PFSK-1 (cell line): ENCODE measurements at regions not wholly inside any gene's neighbourhood (a gene's known extent, or its start where the extent isn't known, plus 50 kb on each side); places are given as distances from the start of the nearest gene placed in this dataset.

Experiments
- FOXP2 ChIP-seq: optimal IDR thresholded peaks from 2 replicates; pipeline ENCODE3; 2011; ENCODE audit warnings: borderline replicate concordance, control low read depth, inconsistent platforms; ENCODE audit not compliant: insufficient read depth; ENCODE audit errors: extremely low read length, extremely low read depth
- POLR2AphosphoS5 ChIP-seq: IDR thresholded peaks from 2 replicates; pipeline ENCODE4 v1.6.1; 2012; ENCODE audit warnings: low read depth, mild to moderate bottlenecking, control low read depth, low read length, moderate library complexity
- SIN3A ChIP-seq: IDR thresholded peaks from 2 replicates; pipeline ENCODE4 v1.6.1; 2012; ENCODE audit warnings: mild to moderate bottlenecking, low read length, moderate library complexity, borderline replicate concordance; ENCODE audit not compliant: insufficient read depth
- TAF1 ChIP-seq: IDR thresholded peaks from 2 replicates; pipeline ENCODE4 v1.6.1; 2012; ENCODE audit warnings: low read length, control low read depth, borderline replicate concordance; ENCODE audit not compliant: insufficient read depth
- TF ChIP-seq, protein P1 (sequence below), 2 experiments: IDR thresholded peaks; 2 replicates each; pipeline versions ENCODE4 v1.6.1 to v1.8.0; 2011 to 2012; ENCODE audit warnings: low read depth in 2 of 2, low read length in 2 of 2, control low read depth in 1 of 2, inconsistent platforms in 1 of 2, mild to moderate bottlenecking in 1 of 2, moderate library complexity in 1 of 2; ENCODE audit not compliant: insufficient read depth in 1 of 2

GRCh38 chr13:104522235-104523072, 1456.2 kb upstream of the SLC10A2 start:
- no peak for TF ChIP-seq FOXP2
- TF ChIP-seq, protein P1, sequence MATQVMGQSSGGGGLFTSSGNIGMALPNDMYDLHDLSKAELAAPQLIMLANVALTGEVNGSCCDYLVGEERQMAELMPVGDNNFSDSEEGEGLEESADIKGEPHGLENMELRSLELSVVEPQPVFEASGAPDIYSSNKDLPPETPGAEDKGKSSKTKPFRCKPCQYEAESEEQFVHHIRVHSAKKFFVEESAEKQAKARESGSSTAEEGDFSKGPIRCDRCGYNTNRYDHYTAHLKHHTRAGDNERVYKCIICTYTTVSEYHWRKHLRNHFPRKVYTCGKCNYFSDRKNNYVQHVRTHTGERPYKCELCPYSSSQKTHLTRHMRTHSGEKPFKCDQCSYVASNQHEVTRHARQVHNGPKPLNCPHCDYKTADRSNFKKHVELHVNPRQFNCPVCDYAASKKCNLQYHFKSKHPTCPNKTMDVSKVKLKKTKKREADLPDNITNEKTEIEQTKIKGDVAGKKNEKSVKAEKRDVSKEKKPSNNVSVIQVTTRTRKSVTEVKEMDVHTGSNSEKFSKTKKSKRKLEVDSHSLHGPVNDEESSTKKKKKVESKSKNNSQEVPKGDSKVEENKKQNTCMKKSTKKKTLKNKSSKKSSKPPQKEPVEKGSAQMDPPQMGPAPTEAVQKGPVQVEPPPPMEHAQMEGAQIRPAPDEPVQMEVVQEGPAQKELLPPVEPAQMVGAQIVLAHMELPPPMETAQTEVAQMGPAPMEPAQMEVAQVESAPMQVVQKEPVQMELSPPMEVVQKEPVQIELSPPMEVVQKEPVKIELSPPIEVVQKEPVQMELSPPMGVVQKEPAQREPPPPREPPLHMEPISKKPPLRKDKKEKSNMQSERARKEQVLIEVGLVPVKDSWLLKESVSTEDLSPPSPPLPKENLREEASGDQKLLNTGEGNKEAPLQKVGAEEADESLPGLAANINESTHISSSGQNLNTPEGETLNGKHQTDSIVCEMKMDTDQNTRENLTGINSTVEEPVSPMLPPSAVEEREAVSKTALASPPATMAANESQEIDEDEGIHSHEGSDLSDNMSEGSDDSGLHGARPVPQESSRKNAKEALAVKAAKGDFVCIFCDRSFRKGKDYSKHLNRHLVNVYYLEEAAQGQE (IDR thresholded peaks at IDR 0.05; ENCODE audit: insufficient read depth in 1 of 2, low read depth in 2 of 2, low read length in 2 of 2): no peak
- no peak for TF ChIP-seq SIN3A
- TF ChIP-seq POLR2AphosphoS5: no peak
- TF ChIP-seq TAF1: no peak

DNA sequence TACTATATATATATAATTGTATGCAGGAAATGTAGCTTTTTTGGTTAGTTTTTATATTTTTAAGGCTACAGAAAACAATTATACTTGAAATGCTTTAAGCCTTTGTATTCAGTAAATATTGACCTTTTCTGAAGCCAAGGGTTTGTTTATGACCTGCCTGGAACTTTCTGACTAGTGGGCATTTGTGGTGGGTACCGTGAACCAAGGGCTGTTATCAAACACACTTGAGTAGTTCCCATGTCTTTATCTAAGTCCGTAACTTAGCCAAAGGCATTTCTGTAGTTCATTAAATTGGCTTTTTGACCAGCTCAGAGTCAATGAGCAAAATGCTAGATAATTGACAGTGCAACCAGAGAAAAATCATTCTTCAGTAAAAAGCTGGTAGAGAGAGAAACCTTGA, 1444.2 kb upstream of the SLC10A2 start:
- TF ChIP-seq, protein P1 (IDR thresholded peaks at IDR 0.05; ENCODE audit: insufficient read depth in 1 of 2, low read depth in 2 of 2, low read length in 2 of 2): no peak
- TF ChIP-seq TAF1: no peak
- TF ChIP-seq POLR2AphosphoS5: no peak
- TF ChIP-seq FOXP2: no peak
- no peak for TF ChIP-seq SIN3A

GRCh38 chr13:104491916-104492315, 1425.7 kb upstream of the SLC10A2 start:
- no peak for TF ChIP-seq FOXP2
- TF ChIP-seq POLR2AphosphoS5: no peak
- TF ChIP-seq, protein P1 (IDR thresholded peaks at IDR 0.05; ENCODE audit: insufficient read depth in 1 of 2, low read depth in 2 of 2, low read length in 2 of 2): no peak
- no peak for TF ChIP-seq SIN3A
- no peak for TF ChIP-seq TAF1

DNA sequence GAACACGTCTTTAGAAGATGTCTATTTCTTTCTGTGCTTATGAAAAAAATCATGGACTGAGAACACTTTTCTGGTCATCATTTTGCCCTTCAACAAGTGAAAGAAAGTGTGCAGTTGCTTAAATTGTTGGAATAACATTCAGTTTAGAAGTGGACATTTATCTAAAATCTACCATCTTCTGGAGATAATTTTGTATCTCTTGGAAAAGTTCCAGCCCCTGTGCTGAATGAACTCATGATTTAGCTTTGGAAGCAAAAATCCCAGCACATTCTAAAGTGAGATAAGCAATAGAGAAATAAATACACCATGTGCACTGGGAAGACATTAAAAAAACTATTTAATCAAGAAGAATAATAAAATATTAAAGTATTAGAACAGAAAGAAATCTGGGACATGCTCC, 1420.8 kb upstream of the SLC10A2 start:
- TF ChIP-seq, protein P1 (IDR thresholded peaks at IDR 0.05; ENCODE audit: insufficient read depth in 1 of 2, low read depth in 2 of 2, low read length in 2 of 2): no peak
- TF ChIP-seq FOXP2: no peak
- no peak for TF ChIP-seq TAF1
- no peak for TF ChIP-seq SIN3A
- no peak for TF ChIP-seq POLR2AphosphoS5
